ENCODE measurements at regions not wholly inside any gene's neighbourhood (a gene's known extent, or its start where the extent isn't known, plus 50 kb on each side); places are given as distances from the start of the nearest gene placed in this dataset.

DNA sequence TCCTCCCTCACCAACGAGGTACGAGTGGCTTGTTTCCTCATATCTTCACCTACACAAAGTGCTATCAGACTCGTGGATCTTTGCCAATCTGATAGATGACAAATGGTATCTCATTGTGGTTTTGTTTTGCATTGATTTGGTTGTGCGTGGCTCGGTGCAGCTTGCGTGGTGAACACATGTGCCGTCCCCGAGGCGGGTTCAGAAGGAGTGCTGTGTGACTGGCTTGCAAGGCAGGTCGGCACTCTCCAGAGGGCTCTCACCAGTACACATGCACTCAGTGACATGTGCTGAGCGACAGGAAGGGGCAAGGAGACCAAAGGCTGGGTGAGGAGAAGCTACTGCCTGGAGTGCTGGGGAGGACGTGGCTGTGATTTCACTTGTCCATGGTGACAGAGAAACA is 95.3 kb upstream of the PITX1 start:
- CTCF ChIA-PET: no interaction called here

DNA sequence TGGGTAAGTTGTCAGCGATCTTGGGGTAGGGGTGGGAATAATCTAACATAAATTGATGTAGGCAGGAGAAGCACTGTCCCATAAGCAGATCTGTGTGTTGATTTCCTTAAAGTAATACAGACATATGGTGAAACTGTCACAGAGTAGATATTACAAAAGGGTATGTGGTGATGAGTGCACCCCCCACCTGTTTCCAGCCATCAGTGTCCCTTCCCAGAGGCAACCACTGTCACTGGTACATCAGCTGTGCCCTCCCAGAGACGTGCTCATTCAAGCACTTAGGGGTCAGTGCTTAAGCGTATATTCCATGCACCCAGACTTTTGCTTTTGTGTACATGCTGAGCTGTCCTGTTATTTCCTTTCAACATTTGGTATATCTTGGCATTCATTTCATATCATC is 94.3 kb upstream of the PITX1 start:
- Histone ChIP-seq H3K27ac (ENCODE audit: low read depth, low read length) (peak overlapping the region; percentile 52), H3K4me3 (ENCODE audit: low read depth, low read length) (no peak overlapping the region)
- POLR2A ChIA-PET: interaction anchor here (1.7 kb wide), 1 partner anchor 11 kb away, joined by 8 read pairs; no protein-coding TSS in a partner anchor

More for the DNA sequence above, 95.3 kb upstream of the PITX1 start:
- H3K9me3 ChIP-seq (ENCODE audit: control insufficient read depth, insufficient read depth, low read length): no peaks in the 10 kb centered on the region
- H3K27ac ChIP-seq (ENCODE audit: low read depth, low read length): no peak overlapping the region
- POLR2A ChIA-PET: no interaction called here
- peaks cover 5% of the 10 kb centered on the region for H3K27me3 ChIP-seq (ENCODE audit: control insufficient read depth, insufficient read depth, low read length)
- TF ChIP-seq, protein P1, sequence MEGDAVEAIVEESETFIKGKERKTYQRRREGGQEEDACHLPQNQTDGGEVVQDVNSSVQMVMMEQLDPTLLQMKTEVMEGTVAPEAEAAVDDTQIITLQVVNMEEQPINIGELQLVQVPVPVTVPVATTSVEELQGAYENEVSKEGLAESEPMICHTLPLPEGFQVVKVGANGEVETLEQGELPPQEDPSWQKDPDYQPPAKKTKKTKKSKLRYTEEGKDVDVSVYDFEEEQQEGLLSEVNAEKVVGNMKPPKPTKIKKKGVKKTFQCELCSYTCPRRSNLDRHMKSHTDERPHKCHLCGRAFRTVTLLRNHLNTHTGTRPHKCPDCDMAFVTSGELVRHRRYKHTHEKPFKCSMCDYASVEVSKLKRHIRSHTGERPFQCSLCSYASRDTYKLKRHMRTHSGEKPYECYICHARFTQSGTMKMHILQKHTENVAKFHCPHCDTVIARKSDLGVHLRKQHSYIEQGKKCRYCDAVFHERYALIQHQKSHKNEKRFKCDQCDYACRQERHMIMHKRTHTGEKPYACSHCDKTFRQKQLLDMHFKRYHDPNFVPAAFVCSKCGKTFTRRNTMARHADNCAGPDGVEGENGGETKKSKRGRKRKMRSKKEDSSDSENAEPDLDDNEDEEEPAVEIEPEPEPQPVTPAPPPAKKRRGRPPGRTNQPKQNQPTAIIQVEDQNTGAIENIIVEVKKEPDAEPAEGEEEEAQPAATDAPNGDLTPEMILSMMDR (IDR thresholded peaks at IDR 0.05; ENCODE audit: low read depth, low read length): no peak
- no peak overlapping the region for H3K4me3 ChIP-seq (ENCODE audit: low read depth, low read length)
- DNase-seq (ENCODE audit: low read depth, low spot score): no peak

GRCh38 chr5:135127439-135128240 is 93.6 kb upstream of the PITX1 start:
- peak; percentile 82 for DNase-seq (ENCODE audit: low read depth, low spot score)
- no peaks in the 10 kb centered on the region for H3K9me3 ChIP-seq (ENCODE audit: control insufficient read depth, insufficient read depth, low read length)
- H3K27me3 ChIP-seq (ENCODE audit: control insufficient read depth, insufficient read depth, low read length): peaks cover 8% of the 10 kb centered on the region
- H3K4me3 ChIP-seq (ENCODE audit: low read depth, low read length): no peak overlapping the region
- TF ChIP-seq, protein P1 (IDR thresholded peaks at IDR 0.05; ENCODE audit: low read depth, low read length): no peak
- H3K27ac ChIP-seq (ENCODE audit: low read depth, low read length): peak overlapping the region; percentile 57
- ChIA-PET CTCF (no interaction called here), POLR2A (interaction anchor here (0.9 to 1.7 kb wide), 2 partner anchors 12 to 81 kb away, joined by 3 to 8 read pairs; no protein-coding TSS in a partner anchor)

More for the DNA sequence above, 94.3 kb upstream of the PITX1 start:
- TF ChIP-seq, protein P1 (IDR thresholded peaks at IDR 0.05; ENCODE audit: low read depth, low read length): no peak
- H3K9me3 ChIP-seq (ENCODE audit: control insufficient read depth, insufficient read depth, low read length): no peaks in the 10 kb centered on the region
- CTCF ChIA-PET: interaction anchor here (0.5 kb wide), 1 partner anchor 296 kb away, joined by 4 read pairs; no protein-coding TSS in a partner anchor
- DNase-seq (ENCODE audit: low read depth, low spot score): no peak
- H3K27me3 ChIP-seq (ENCODE audit: control insufficient read depth, insufficient read depth, low read length): peaks cover 8% of the 10 kb centered on the region

DNA sequence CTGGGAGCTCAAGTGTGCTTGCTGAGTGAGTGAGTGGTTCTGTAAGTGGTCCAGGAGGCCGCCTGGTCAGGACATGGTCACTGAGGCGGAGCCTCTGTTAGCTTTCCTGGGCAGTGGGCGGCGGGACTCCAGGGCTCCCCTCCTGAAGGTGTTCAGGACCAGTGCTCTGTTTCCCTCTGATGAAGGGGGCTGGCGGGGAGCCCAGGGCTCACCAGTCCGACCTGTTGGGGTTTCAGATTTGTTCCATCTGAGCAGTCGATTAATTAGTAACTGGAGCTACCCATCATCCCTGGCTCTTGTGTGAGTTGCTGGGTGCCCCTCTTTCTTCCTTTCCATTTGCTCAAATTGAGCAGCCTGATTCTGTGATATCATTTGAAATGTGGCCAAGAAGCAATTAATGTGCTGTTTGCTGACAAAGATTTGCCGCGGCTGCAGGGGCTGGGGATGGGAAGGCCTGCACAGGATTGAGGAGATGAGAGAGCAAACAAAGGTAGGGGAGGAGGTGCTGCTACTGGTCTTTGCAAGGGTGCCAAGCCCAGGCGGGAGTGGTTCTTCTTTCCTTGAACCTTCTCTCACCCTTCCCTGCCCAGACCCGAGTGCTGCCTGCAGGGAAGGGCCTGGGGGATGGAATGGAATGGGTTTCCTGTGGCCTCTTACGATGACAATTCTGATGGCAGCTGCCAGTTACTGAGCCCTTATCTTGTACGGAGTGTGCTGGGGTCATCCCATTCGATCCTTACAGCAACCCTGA is 92.8 kb upstream of the PITX1 start:
- H3K4me3 ChIP-seq (ENCODE audit: low read depth, low read length): no peak overlapping the region
- peaks cover 11% of the 10 kb centered on the region for H3K27me3 ChIP-seq (ENCODE audit: control insufficient read depth, insufficient read depth, low read length)
- H3K9me3 ChIP-seq (ENCODE audit: control insufficient read depth, insufficient read depth, low read length): no peaks in the 10 kb centered on the region
- ChIA-PET POLR2A (interaction anchor here (0.9 to 1.7 kb wide), 2 partner anchors 13 to 82 kb away, joined by 3 to 8 read pairs; no protein-coding TSS in a partner anchor), CTCF (interaction anchor here (1.4 kb wide), 1 partner anchor 65 kb away, joined by 4 read pairs; no protein-coding TSS in a partner anchor)
- DNase-seq (ENCODE audit: low read depth, low spot score): no peak
- TF ChIP-seq, protein P1 (IDR thresholded peaks at IDR 0.05; ENCODE audit: low read depth, low read length): no peak
- peak overlapping the region; percentile 57 for H3K27ac ChIP-seq (ENCODE audit: low read depth, low read length)
